ENCODE measurements at regions not wholly inside any gene's neighbourhood (a gene's known extent, or its start where the extent isn't known, plus 50 kb on each side); places are given as distances from the start of the nearest gene placed in this dataset.

DNA sequence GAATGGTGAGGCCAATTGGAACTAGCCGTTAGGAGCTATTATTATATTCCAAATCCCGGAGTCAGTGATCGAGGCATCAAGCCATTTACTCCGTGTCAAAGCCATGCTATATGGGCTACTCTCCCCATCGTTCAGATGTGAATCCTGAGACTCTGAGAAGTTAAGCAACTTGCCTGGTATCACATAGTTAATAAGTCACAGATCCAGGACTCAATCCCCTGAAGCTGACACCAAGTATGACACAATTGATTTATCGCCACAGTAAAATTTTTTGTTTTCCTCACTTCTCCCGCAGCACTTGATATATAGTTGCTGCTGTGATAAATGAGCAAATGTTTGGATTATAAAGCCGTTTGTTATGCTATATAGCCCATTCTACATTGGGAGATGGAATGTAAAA, 50.8 kb upstream of the TSHZ2 start:
- DNase-seq: no peak

DNA sequence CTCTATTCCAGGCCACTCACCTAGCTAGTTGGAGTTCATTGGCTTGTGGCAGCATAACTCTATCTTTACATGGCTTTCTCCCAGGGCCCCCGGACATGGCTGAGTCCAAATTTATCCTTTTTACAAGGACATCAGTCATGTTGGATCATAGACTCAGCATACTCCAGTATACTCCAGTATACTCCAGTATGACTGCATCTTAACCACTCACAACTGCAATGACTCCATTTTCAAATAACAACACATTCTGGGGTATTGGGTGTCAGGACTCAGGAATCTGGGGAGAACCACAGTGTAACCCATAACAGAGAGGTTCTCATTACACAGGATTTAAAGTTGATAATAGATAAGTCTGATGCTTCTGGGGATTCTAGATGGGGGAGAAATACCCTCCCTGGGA, 53.8 kb upstream of the TSHZ2 start:
- no peak for DNase-seq

DNA sequence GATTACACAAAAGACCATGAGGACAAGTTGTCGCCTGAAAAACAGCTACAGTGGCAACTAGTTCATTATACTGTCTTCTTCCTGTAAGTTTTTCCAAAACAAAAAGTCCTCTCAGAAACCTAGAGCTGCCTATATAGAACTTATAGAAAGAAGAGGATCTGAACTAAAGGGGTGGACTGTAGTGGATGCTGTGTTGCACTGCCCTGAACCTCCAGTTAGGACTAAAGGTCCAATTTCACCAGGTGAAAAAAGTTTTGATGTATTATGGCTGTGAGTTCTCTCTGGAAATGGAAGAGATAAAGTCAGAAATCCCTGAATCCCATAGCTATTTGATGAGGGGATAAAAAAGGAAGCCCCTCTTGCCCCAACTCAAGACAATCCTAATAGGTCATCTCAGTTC, 56.6 kb upstream of the TSHZ2 start:
- no peak for DNase-seq

DNA sequence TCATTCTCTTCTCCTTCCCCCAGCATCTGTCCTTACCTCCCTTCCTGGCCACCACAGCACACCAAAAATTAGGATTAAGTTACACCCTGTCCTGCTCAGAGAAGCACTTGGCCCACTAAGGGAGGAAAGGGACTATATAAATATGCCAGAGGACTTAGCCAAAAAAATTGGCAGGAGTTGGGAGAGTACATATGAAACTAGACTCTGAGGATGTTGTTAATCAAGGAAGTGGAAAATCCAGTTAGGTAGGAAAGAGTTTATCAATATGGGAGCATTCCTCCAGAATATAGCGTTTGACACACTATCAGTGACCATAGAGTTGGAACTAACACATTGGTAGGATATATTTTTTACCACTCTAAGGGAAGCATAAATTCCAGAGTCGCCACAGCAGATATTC, 57.3 kb upstream of the TSHZ2 start:
- no peak for DNase-seq

DNA sequence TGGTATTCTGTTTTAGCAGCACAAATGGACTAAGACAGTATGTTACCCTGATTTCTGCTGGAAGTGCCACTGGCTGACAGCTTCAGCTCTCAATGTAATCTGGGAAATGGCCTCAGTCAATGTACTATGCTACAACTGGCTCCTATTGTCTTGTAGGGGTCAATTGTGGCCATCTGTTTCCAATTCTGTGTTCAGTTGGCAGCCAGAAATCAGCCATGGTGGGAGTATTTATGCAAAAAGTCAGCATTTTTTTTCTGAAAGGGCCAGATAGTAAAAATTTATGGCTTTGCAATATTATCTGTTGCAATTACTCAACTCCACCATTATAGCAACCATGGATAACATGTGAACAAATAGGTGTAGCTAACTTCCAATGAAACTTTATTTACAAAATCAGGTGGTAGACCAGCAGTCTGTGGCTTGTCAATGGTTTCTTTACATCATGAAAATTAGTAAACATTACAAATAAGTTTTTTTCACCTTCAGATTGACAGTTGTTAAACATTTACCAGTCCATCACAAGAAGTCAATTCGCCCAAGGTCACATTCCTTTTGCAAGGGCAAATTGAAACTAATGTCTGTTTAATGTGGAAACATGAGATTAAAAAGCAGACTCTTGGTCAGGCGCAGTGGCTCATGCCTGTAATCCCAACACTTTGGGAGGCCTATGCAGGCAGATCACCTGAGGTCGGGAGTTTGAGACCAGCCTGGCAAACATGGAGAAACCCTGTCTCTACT, 58.3 kb upstream of the TSHZ2 start:
- no peak for DNase-seq

DNA sequence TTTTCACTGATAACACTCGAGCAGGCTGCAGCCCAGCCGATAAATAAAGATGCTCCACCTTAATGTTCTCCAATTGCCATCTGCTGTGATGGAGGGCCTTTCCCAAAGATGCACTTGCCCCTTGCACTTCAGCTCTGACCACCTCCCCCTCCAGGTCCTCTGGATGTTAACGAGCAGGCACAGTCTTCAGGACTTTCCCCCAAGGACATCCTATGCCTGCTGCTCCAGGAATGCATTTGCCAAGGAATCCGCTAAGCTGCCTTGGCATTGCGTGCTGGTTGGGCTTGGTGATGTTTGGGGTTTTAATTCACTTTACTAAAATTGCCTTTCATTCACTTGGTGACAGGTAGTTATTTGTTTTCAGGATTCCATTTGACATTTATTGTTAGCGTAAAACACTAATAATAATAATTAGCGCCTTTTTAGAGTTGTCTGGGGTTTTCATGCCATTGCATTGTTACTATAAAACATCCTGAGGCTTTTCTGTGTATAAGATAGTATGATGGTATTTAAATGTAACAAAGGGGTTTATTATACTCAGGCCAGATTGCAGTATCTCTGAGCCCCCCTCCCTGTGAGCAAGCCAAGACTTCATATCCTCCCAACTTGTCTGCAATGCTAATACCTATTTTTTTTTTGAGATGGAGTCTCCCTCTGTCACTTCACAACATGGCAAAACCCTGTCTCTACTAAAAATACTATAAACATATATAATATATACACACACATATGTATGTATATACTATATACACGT, 66.7 kb upstream of the TSHZ2 start:
- DNase-seq: no peak

DNA sequence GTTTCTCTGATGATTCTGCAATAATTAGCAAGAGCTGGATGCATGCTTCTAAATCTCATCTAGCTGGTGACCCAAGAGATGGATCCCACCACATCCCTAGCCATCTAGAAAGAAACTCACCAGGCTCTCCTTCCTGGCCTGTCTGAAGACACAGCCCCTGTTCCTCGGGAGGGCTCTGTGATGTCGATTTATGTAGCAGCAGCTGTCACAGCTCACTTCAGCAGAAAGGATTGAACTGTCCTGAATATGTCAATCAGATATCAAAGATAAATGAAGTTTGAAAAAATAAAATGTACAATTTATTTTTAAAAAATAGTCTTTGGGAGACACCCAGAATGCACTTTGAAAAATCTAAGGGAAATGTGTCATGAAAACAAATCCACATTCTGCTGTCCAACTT, 67.3 kb upstream of the TSHZ2 start:
- no peak for DNase-seq

DNA sequence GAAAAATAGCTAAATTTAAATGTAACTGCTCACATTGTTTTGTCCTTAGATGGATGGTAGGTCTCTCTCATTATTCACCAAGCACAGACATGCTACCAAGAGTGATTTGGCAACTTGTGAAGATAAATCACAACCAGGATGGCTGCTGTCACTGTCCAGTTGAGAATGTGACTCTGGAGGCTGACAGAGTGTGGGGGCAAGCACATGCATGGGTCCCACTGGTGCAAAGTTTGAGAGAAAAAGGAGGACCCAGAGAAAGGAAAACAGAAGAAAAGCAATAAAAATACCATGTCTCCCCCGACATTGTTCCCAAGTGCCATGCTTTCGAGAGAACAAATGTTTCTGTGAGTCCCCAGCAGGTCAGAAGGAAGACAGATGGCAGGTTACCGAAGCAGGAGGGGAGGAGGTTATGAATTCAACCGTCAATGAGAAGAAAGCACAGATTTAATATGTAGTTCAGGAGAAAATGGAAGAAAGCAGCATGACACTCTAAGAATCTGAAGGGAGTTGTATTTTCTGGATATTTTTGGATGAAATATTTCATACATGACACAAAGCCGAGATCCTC, 73.0 kb upstream of the TSHZ2 start:
- DNase-seq: no peak

DNA sequence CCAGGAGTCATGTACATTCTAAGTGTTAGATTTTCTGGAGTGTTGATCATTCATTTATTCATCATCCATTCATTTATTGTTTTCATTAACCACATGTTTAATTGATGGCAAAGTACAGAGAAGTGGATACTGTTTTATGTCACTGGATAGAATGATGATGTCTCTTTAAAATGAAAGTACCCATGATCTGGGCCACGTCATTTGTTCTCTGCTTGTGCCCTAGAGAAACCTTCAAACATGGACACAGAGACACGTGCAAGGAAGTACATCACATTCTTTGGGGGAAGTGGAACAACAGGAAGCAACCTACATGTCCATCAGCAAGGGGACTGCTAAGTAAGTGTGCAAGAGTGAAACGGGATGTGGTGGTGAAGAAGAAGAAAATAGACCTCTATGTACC, 75.8 kb upstream of the TSHZ2 start:
- DNase-seq: no peak

DNA sequence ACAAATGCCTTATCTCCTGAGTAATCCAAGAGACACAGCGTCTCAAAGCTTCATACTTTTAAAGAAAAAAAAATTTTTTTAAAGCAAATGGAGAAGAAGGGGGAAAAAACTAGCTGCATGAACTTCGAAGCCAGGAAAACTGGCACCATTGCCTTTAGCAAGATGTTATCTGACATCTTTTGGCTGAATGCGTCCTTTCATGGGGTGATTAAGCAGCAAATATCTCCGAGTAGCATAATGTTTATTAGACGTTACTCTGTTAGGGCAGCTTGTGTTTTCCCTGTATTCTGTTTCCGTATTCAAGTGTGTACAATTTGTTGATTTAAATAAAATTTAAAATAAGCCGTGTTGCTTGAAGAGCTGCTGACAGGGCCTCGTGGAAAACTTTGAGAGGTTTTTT, 76.5 kb upstream of the TSHZ2 start:
- no peak for DNase-seq

DNA sequence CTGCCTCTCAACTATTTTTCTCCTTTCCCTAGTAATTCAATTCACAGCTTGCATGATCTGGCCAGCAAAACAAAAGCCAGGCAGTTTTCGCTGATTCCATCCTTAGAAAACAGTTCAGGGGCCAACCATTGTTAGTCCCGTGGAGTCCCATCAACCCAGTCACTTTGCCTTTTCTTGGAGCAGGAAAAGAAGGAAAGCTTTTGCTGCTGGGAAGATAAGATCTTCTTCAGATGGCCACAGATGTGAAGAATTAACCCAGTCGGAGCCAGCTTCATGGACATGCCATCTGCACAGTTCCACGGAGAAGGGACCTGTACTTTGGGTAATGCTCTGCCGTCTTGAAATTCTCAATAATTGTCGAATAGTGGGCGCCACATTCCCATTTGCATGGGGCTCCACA, 76.9 kb upstream of the TSHZ2 start:
- DNase-seq: no peak

DNA sequence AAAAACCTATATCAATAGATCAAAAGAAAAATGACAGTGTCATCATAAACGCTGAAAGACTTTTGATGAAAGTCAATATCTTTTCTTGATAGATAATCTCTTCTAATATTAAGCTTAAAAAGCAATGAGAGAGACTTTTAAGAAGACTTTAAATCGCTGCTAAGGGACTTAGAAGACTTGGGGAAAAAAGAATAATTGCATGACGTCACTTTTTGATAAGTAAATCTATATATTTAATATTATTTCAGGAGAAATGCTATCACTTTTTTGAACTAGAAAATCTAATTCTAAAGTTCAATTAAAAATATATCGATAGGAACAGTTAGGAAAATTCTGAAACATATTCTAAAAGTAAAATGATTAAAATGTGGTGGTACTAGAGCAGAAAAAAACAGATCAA, 78.7 kb upstream of the TSHZ2 start:
- DNase-seq: no peak

DNA sequence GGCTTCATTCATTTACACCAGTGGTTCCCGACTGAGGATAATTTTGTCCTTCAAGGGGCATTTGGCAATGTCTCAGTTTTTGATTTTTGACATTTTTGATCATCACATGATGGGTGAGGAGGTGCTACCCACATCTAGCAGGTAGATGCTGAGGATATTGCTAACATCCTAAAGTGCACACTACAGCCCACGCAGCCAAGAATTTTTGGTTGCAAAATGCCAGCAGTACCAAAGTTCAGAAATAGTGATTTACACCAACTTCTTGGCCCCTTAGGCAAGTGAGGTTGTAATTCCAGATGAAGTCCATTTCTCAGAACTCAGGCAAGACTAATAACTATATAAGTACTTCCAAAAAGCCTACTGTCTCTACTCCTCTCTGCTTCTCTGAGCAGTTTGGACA, 80.1 kb upstream of the TSHZ2 start:
- DNase-seq: no peak

DNA sequence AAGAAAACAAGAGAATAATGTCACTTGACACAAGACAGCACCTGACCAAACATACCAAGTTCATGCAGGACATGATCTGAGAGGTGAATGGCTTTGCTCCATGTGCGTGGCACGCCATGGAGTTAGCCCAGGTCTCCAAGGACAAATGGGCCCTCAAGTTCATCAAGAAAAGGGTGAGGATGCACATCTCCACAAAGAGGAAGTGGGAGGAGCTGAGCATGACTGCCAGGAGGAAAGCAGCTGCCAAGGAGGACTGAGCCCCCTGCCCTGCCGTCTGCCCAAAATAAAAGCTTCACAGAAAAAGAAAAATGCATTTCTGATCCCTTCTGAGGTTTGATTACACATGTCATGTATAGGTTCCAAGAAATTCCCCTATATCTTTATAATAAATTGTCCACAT, 82.0 kb upstream of the TSHZ2 start:
- DNase-seq: no peak

DNA sequence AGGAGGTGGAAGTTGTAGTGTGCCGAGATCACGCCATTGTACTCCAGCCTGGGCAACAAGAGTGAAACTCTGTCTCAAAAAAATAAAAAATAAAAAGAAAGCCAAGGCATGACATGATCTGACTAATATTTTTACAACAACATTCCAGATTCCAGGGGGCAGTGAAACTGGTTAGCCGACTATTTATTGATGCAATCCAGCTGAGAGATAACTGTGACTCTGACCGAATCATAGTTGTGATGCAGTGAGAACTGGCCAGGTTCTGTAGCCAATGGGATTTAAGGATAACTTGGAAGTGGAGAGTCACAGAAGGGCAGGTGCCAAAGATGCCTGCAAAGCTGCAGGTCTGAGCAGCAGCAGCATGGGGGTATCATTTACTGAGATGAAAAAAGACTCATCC, 82.9 kb upstream of the TSHZ2 start:
- no peak for DNase-seq

DNA sequence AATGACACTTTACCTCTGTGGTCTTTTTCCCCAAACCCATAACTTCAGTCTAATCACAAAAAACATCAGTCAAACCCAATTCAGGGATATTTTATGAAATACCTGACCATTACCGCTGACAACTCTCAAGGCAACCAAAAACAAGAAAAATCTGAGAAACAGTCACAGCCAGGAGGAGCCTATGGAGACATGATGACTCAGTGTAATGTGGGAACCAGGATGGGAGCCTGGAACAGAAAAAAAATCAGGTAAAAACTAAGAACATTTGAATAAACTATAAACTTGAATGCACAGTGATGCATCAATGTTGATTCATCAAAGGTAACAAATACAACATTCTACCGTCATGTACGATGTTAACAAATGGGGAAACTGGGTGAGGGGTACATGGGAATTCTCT, 84.1 kb upstream of the TSHZ2 start:
- no peak for DNase-seq

DNA sequence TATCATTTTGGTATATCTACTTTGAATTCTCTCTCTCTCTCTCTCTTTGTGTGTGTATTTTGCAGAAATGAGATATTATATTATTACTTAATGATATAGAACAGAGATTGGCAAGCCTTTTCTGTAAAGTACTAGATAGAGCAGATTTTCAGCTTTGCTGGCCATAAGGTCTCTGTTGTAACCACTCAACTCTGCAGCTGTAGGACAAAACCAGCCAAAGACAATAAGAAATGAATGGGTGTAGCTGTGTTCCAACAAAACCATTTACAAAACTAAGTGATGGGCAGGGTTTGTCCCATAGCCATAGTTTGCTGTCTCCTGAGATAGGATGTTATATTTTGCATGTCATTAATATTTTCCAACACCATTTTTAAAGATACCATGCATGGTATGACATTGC, 91.2 kb upstream of the TSHZ2 start:
- DNase-seq: no peak

DNA sequence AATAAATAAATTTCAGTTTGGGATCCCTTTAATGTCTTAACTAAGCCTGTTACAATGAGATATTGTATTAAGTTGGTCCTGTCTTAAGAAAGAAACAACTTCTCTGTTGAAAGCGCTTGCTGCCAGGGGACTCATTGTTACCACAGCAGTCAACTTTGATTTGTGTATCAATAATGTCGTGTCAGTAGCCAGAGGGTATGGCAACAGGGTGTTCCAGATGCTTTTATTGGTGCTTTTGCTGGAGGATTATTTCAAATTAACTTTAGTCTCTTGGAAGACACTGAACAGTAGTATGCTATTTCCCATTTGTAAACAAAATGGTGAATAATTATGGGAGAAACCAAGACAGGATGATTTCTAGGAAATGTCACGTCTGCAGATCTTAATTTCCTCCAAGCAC, 91.9 kb upstream of the TSHZ2 start:
- DNase-seq: no peak

DNA sequence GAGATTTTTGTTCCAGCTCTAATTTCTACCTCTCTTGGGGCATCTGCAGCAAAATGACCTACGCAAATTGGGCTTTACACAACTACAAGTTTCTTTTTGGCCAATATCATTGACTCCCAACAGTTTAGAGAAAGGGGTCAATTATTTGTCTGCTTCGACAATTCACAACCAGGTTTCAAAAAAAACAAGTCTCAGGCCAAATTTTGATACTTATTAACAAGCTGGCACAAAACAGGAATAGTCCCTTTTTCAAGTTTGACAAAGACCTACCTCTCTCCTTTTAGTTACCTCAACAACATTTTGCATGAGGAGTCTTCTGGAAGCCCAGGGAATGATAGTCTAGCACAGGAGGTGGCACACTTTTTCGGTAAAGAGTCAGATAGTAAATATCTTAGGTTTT, 97.9 kb upstream of the TSHZ2 start:
- DNase-seq: no peak

DNA sequence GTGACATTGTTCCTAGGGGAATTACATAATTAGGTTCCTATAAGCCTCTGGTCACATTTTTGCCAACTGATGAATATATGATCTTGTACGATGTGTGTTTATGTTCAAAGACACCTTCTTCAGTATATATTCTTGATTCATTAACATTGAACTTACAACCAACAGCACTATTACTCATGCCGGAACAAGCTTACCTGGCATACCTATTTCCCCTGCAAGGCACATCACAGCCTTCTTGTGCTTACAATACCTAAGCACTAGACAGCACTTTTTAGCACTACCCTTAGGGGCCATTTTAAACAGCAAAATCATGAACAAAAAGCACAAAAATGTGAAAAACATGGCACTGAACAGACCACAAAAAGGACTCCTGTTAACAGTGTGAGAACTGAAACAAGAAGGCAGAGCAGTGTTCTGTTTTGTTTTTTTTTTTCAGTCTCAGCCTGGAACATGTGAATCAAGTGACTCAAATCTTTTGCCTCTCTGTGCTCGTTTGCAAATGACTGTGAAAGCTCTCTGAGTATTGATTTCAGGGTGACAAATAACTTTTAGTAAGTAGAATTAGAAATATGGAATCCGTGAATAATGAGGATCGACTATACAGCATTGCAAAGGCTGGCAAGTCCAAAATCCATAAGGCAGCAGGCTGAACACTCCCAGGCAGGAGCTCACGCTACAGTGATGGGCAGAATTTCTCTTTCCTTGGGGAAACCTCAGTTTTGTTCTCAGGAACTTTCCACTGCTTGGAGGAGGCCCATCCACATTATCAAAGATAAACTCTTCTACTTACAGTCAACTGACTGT, 102.3 kb upstream of the TSHZ2 start:
- no peak for DNase-seq

DNA sequence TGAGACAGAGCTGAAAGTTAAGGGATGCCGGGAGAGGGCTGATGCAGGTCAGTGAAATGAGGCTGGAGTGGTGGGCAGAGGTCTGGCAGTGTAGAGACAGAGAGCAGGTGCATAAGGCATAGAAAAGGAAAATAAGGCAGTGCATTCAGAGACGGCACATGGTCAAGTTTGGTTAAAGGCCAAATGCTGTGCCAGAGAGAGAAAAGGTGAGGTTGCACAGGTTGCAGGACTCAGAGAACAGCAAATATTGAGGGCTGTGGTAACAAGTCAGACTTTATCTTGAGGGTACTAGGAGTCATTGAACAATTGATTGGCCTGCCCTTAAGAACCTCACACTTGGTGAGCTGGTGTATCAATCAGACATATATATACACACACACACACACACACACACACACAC, 102.9 kb upstream of the TSHZ2 start:
- DNase-seq: no peak

DNA sequence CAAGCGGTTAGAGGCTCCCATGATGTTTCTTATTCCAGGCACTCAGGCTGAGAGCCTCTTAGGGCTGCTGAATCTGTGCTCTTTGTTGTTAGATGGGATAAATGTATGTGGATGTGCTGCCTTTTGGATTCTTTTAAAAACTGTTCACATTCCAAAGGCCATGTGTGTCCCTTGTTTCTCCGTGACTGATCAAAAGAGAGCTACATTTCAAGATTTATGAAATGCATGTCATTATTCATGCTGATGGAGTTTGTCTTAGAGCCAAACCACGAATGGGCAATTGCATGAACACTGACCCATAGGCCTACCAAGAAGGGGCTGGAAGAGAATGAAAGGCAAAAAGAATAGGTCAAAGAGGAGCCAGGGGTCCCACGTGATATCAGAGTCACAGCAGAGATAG, 104.9 kb upstream of the TSHZ2 start:
- no peak for DNase-seq

DNA sequence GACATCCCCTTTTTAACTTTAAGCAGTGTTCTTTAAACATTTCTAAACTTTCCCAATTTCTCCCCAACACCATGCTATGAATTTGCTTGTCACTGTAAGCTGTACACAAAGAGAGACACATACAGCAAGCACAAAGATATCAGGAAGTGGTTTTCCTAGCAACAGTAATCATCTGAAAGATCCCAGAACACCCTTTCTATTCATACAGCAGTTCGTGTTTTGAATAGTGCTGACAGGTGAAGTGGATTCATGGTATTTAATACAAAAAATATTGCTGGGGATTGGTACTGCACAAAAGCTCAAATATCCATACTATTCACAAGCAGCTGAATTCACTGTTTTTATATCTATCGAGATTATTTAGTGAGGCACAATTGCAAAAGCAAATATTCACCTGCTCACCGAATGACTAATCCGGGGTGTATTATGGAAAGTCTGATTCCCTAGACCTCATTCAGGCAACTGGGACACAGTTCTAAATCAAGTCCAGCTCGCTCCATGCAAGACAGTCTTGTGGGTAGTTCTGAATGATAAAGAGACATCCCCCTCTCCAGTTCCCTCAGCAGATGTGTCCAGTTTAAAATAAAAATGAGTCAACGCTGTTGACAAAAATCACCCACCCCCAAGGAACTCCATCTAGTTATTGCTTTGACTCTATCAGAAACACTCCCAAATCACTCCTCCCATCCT, 107.1 kb upstream of the TSHZ2 start:
- DNase-seq: no peak

Data from NK-92 treated with Interleukin-12 subunit alpha and Interleukin-12 subunit beta, amount 100 ng/mL, for 24 hours (cell line).